Omental fat pad (tissue), 3 donors: ENCODE measurements at regions not wholly inside any gene's neighbourhood (a gene's known extent, or its start where the extent isn't known, plus 50 kb on each side); places are given as distances from the start of the nearest gene placed in this dataset.

Source experiments
- ATAC-seq: fragments of 150-250 bp; one replicate; pipeline ENCODE4 v1.9.1; 2016; ENCODE audit warnings: mild to moderate bottlenecking, moderate library complexity; ENCODE audit not compliant: low FRiP score
- DNase-seq: peaks from one replicate; pipeline ENCODE4 v3.0.0-alpha.2; 2019; ENCODE audit warnings: low spot score
- TF ChIP-seq, protein P1 (sequence below), 3 donors: fragments of 450-650 bp; IDR thresholded peaks; one replicate each; pipeline ENCODE4 v1.5.1; 2016 to 2017; ENCODE audit warnings: antibody characterized with exemption in 3 of 3, mild to moderate bottlenecking in 3 of 3, moderate library complexity in 2 of 3

DNA sequence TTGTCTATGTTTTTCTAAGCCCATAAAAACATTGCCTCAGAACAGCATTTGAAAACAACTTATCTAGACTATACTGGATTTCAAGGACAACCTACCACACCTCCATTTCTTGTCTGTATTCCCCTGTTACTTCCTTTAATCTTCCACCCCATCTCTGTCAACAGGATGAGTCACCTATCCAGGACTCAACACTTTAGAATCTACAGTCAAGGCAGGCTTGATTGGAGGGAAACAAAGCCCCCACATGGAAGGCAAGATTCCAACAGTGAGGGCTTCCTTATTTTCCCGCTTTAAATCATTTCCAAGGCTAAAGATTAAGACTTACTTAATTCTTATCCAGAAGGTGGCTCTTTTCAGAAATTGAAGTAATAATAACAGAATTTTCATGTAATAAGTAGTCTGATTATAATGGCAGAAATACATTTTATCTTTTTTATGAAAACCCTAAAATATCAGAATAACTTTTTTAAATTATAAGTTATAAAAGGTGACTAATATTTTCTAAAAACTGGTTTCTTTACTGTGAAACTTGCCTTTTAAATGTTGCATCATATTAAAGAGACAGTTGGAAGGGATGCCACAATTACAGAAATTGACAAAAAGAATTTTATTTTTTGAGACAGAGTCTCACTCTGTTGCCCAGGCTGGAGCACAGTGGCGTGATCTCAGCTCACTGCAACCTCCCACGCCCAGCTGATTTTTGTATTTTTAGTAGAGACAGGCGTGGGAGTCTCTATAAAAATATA lies 138.7 kb upstream of the CCDC150 start:
- ATAC-seq (no peak), DNase-seq (no peak)
- TF ChIP-seq, protein P1, sequence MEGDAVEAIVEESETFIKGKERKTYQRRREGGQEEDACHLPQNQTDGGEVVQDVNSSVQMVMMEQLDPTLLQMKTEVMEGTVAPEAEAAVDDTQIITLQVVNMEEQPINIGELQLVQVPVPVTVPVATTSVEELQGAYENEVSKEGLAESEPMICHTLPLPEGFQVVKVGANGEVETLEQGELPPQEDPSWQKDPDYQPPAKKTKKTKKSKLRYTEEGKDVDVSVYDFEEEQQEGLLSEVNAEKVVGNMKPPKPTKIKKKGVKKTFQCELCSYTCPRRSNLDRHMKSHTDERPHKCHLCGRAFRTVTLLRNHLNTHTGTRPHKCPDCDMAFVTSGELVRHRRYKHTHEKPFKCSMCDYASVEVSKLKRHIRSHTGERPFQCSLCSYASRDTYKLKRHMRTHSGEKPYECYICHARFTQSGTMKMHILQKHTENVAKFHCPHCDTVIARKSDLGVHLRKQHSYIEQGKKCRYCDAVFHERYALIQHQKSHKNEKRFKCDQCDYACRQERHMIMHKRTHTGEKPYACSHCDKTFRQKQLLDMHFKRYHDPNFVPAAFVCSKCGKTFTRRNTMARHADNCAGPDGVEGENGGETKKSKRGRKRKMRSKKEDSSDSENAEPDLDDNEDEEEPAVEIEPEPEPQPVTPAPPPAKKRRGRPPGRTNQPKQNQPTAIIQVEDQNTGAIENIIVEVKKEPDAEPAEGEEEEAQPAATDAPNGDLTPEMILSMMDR (IDR thresholded peaks at IDR 0.05): no peak

DNA sequence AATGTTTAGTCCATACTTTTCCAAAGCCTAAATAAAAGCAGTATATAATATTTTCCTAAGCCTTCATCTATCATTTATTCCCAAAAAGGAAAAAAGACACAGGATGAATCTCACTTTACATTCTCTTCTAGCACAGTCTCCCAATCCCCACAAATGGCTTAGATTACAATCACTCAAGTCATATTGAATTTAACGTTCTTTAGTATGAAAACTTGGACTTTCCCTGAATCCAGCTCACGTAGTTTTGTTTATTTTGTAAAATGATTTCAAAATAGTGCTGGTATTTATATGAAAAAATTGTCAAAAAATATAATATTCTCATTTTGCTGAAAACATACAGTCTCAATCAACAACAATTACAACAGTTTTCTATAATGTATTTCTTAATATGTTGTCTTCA lies 137.7 kb upstream of the CCDC150 start:
- no peak for ATAC-seq
- DNase-seq: no peak
- TF ChIP-seq, protein P1 (IDR thresholded peaks at IDR 0.05): no peak

- ATAC-seq: no peak
- TF ChIP-seq, protein P1 (IDR thresholded peaks at IDR 0.05): no peak
- DNase-seq: no peak
Measured at GRCh38 chr2:196502386-196502785, 137.1 kb upstream of the CCDC150 start.

DNA sequence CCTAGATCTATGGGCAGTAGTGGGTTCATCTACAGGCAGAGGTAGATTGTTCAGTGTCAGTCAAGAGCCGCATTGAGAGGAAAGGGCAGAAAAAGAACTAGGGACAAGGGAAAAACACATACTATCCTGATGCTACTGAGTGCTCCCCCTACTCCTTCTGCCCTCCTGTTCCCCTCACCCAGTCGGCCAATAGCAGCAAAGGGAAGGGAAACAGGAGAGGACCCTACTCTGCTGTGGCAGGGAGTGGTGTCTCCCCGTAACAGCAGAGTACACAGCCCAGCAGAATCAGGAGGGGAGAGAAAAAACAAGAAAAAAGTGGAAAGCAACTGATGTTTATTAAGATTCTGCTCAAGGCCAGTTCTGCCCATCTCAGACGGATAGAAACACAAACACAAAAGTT lies 136.1 kb upstream of the CCDC150 start:
- ATAC-seq (no peak), DNase-seq (no peak)
- TF ChIP-seq, protein P1 (IDR thresholded peaks at IDR 0.05): no peak

- TF ChIP-seq, protein P1 (IDR thresholded peaks at IDR 0.05): no peak
- no peak for ATAC-seq
- DNase-seq: no peak
Measured at GRCh38 chr2:196504788-196505187, 134.7 kb upstream of the CCDC150 start.

GRCh38 chr2:196510246-196510645 lies 129.3 kb upstream of the CCDC150 start:
- TF ChIP-seq, protein P1 (IDR thresholded peaks at IDR 0.05): no peak
- no peak for DNase-seq
- no peak for ATAC-seq
